ENCODE measurements at regions not wholly inside any gene's neighbourhood (a gene's known extent, or its start where the extent isn't known, plus 50 kb on each side); places are given as distances from the start of the nearest gene placed in this dataset.

DNA sequence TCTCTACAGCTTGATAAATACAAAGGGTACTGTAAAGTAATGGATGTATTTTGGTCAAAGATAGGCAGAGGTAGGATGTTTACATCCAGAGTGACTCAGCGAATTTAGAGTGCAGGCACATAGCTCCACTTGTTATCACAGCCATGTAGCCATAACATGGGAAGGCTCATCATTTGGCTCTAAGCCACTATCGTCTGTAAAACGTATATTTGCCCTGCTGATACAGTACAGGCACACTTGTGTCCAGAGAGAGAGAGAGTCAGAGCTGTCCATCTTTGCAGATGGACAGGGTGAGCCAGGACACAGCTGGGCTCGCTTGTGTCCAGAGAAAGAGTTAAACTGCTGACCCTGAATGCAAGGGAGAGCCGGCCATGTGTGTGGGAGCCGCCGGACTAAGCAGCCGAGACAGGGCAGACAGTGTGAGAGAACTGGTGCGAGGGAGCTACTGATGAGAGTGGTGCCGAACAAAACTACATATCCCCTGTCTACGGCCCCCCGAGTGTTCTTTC lies 619.0 kb downstream of the DOK5 start:
- Histone ChIP-seq H3K27ac (ENCODE audit: low read depth, low read length) (no peak overlapping the region), H3K4me1 (ENCODE audit: control insufficient read depth, insufficient read depth, low read length) (no peaks in the 10 kb centered on the region), H3K9ac (ENCODE audit: extremely low read depth, low read length, poor library complexity, severe bottlenecking) (no peak overlapping the region), H3K9me3 (ENCODE audit: control insufficient read depth, low read length) (peaks cover 45% of the 10 kb centered on the region), H3K4me3 (ENCODE audit: low read length) (no peak overlapping the region), H3K27me3 (ENCODE audit: control insufficient read depth, insufficient read depth, low read length, poor library complexity, severe bottlenecking) (no peaks in the 10 kb centered on the region), H3K36me3 (ENCODE audit: control insufficient read depth, insufficient read depth, low read length) (no peaks in the 10 kb centered on the region)
- H3K4me3 Mint-ChIP-seq: no peak overlapping the region
- TF ChIP-seq, protein P1, sequence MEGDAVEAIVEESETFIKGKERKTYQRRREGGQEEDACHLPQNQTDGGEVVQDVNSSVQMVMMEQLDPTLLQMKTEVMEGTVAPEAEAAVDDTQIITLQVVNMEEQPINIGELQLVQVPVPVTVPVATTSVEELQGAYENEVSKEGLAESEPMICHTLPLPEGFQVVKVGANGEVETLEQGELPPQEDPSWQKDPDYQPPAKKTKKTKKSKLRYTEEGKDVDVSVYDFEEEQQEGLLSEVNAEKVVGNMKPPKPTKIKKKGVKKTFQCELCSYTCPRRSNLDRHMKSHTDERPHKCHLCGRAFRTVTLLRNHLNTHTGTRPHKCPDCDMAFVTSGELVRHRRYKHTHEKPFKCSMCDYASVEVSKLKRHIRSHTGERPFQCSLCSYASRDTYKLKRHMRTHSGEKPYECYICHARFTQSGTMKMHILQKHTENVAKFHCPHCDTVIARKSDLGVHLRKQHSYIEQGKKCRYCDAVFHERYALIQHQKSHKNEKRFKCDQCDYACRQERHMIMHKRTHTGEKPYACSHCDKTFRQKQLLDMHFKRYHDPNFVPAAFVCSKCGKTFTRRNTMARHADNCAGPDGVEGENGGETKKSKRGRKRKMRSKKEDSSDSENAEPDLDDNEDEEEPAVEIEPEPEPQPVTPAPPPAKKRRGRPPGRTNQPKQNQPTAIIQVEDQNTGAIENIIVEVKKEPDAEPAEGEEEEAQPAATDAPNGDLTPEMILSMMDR (conservative IDR thresholded peaks at IDR 0.05): no peak
- H3K27me3 Mint-ChIP-seq (ENCODE audit: insufficient read depth): no peaks in the 10 kb centered on the region
- 81 to 82% methylated on average over 8 to 12 of the region's 12 CpGs for WGBS, 2 experiments (ENCODE audit: insufficient coverage in 1 of 2, insufficient read length in 1 of 2)
- no peak for DNase-seq
- peaks cover 2% of the 10 kb centered on the region for H3K36me3 Mint-ChIP-seq (ENCODE audit: low read depth)
- H3K27ac Mint-ChIP-seq: no peak overlapping the region
- H3K4me1 Mint-ChIP-seq: no peaks in the 10 kb centered on the region
- H3K9me3 Mint-ChIP-seq: peaks cover 8% of the 10 kb centered on the region

DNA sequence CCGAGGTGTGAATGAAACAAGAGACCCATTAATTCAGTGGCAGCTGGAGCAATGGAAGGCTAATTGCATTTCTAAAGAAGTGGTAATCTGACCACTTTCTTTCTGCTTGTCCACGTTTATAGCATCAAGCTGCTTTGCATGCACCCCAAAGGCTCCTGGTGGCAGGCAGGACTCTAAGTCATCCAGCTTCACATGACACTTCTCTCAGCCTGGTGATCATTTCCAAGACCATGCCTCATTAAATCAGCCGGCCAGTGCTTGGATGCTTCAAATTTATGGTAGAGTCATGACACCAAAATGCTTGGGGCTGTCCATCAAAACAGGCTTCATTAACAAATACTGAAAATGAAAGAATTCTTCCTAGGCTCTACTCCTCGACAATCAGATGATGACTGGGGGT lies 614.9 kb downstream of the DOK5 start:
- 65 to 74% methylated on average over 3 to 4 of the region's 4 CpGs for WGBS, 2 experiments (ENCODE audit: insufficient coverage in 1 of 2, insufficient read length in 1 of 2)
- no peaks in the 10 kb centered on the region for H3K27me3 Mint-ChIP-seq (ENCODE audit: insufficient read depth)
- TF ChIP-seq, protein P1 (conservative IDR thresholded peaks at IDR 0.05): no peak
- H3K36me3 Mint-ChIP-seq (ENCODE audit: low read depth): peaks cover 2% of the 10 kb centered on the region
- no peak overlapping the region for H3K27ac Mint-ChIP-seq
- Histone ChIP-seq H3K4me1 (ENCODE audit: control insufficient read depth, insufficient read depth, low read length) (no peaks in the 10 kb centered on the region), H3K36me3 (ENCODE audit: control insufficient read depth, insufficient read depth, low read length) (no peaks in the 10 kb centered on the region), H3K4me3 (ENCODE audit: low read length) (no peak overlapping the region), H3K9me3 (ENCODE audit: control insufficient read depth, low read length) (peaks cover 41% of the 10 kb centered on the region), H3K27ac (ENCODE audit: low read depth, low read length) (no peak overlapping the region), H3K9ac (ENCODE audit: extremely low read depth, low read length, poor library complexity, severe bottlenecking) (no peak overlapping the region), H3K27me3 (ENCODE audit: control insufficient read depth, insufficient read depth, low read length, poor library complexity, severe bottlenecking) (no peaks in the 10 kb centered on the region)
- peaks cover 8% of the 10 kb centered on the region for H3K9me3 Mint-ChIP-seq
- H3K4me1 Mint-ChIP-seq: no peaks in the 10 kb centered on the region
- no peak overlapping the region for H3K4me3 Mint-ChIP-seq
- DNase-seq: peak; percentile 59

DNA sequence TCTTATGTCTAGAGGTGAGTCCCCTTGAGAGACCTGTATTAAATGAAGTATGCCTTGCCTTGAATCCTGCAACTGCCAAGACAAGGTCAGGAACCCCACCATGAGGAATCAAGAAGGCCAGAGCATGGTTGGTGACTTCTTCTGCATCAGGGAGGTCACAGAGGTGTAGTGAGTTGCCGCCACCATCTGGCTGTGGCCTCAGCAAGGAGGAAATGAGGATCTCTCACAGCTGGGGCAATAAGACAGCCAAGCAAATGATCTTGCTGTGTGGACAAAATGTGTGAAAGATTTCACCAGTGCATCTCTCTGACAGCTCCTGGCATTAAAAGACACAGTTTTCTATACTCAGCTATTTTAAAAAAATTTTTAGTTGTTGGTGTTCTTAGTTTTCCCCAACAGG lies 611.0 kb downstream of the DOK5 start:
- H3K36me3 Mint-ChIP-seq (ENCODE audit: low read depth): peaks cover 1% of the 10 kb centered on the region
- 85 to 90% methylated on average over 1 of the region's 1 CpG for WGBS, 2 experiments (ENCODE audit: insufficient coverage in 1 of 2, insufficient read length in 1 of 2)
- H3K27me3 Mint-ChIP-seq (ENCODE audit: insufficient read depth): no peaks in the 10 kb centered on the region
- Histone ChIP-seq H3K27me3 (ENCODE audit: control insufficient read depth, insufficient read depth, low read length, poor library complexity, severe bottlenecking) (no peaks in the 10 kb centered on the region), H3K4me1 (ENCODE audit: control insufficient read depth, insufficient read depth, low read length) (no peaks in the 10 kb centered on the region), H3K27ac (ENCODE audit: low read depth, low read length) (no peak overlapping the region), H3K9ac (ENCODE audit: extremely low read depth, low read length, poor library complexity, severe bottlenecking) (no peak overlapping the region), H3K9me3 (ENCODE audit: control insufficient read depth, low read length) (peaks cover 15% of the 10 kb centered on the region), H3K36me3 (ENCODE audit: control insufficient read depth, insufficient read depth, low read length) (no peaks in the 10 kb centered on the region), H3K4me3 (ENCODE audit: low read length) (no peak overlapping the region)
- no peak overlapping the region for H3K4me3 Mint-ChIP-seq
- H3K27ac Mint-ChIP-seq: no peak overlapping the region
- no peaks in the 10 kb centered on the region for H3K4me1 Mint-ChIP-seq
- DNase-seq: no peak
- TF ChIP-seq, protein P1 (conservative IDR thresholded peaks at IDR 0.05): no peak
- peaks cover 4% of the 10 kb centered on the region for H3K9me3 Mint-ChIP-seq

Data from endodermal cell (in vitro differentiated cells).